Mucosa of rectum (tissue), 2 donors: ENCODE measurements at regions not wholly inside any gene's neighbourhood (a gene's known extent, or its start where the extent isn't known, plus 50 kb on each side); places are given as distances from the start of the nearest gene placed in this dataset.
"Not testable (repeated sequence)": the region's sequence is repeated elsewhere in the genome, so short reads cannot be mapped to it uniquely, and the experiment has no call there.

Source experiments
- H3K27ac ChIP-seq, 2 donors: one replicate each; pipeline ENCODE4 v1.7.0; 2013; ENCODE audit warnings: inconsistent platforms in 2 of 2, low read depth in 2 of 2, low read length in 2 of 2
- H3K27me3 ChIP-seq, 2 donors: one replicate each; pipeline ENCODE4 v1.7.0; 2013; ENCODE audit warnings: low read length in 2 of 2; ENCODE audit not compliant: control insufficient read depth in 2 of 2, insufficient read depth in 2 of 2
- H3K36me3 ChIP-seq, 2 donors: one replicate each; pipeline ENCODE4 v1.7.0; 2013; ENCODE audit warnings: low read length in 2 of 2; ENCODE audit not compliant: control insufficient read depth in 2 of 2, insufficient read depth in 2 of 2
- H3K4me1 ChIP-seq, 2 donors: one replicate each; pipeline ENCODE4 v1.7.0; 2013; ENCODE audit warnings: low read length in 2 of 2, mild to moderate bottlenecking in 1 of 2; ENCODE audit not compliant: control insufficient read depth in 2 of 2, insufficient read depth in 2 of 2
- H3K4me3 ChIP-seq, 2 donors: one replicate each; pipeline ENCODE4 v1.7.0; 2013; ENCODE audit warnings: low read length in 2 of 2
- H3K9ac ChIP-seq, 2 donors: one replicate each; pipeline ENCODE4 v1.7.0; 2013; ENCODE audit warnings: low read length in 2 of 2, low read depth in 1 of 2, mild to moderate bottlenecking in 1 of 2
- H3K9me3 ChIP-seq, 2 donors: one replicate each; pipeline ENCODE4 v1.7.0; 2013; ENCODE audit warnings: low read length in 2 of 2; ENCODE audit not compliant: control insufficient read depth in 2 of 2
- donor health status: healthy.
- donor health status: Normal muscosa, but diverticular disease.

DNA sequence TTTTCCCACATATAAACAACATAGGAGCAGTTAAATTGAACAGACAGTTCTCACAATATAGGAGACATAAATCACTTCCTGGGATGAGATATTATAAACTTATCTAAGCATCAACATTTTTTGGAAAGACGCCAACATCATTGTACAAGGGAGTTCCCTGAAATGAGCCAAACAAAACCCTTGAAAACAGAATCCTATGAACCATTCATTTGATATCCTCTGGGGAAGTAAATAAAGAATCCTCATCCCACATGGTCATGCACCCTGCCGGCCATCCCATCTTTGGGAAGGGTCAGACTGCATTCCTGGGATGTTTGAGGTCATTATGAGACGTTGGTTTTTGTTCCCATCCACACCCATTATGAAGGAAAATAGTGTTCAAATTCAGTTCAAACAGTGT lies 111.8 kb upstream of the USP25 start:
- no peaks in the 10 kb centered on the region for H3K36me3 ChIP-seq

DNA sequence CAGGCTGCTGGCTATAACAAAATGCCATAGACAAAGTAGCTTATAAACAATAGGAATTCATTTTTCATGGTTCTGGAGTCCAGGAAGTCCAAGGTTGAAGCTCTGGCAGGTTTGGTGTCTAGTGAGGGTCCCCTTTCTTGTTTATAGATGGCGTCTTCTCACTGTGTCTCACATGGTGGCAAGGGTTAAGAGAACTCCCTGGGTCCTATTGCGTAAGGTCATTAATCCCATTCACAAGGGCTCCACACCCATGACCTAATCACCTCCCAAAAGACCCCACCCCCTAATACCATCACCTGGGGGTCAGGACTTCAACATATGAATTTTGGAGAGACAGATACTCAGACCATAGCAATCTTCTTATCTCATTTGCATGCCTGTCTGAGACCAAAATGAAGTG lies 108.9 kb upstream of the USP25 start:
- H3K9ac ChIP-seq: no peak overlapping the region
- no peak overlapping the region for H3K4me3 ChIP-seq
- no peaks in the 10 kb centered on the region for H3K4me1 ChIP-seq
- H3K36me3 ChIP-seq: no peaks in the 10 kb centered on the region
- no peak overlapping the region for H3K27ac ChIP-seq
- no peaks in the 10 kb centered on the region for H3K27me3 ChIP-seq
- no peaks in the 10 kb centered on the region for H3K9me3 ChIP-seq

More for the DNA sequence above, 111.8 kb upstream of the USP25 start:
- Histone ChIP-seq H3K4me3 (no peak overlapping the region), H3K9ac (no peak overlapping the region), H3K4me1 (no peaks in the 10 kb centered on the region), H3K9me3 (no peaks in the 10 kb centered on the region), H3K27ac (no peak overlapping the region), H3K27me3 (no peaks in the 10 kb centered on the region)

DNA sequence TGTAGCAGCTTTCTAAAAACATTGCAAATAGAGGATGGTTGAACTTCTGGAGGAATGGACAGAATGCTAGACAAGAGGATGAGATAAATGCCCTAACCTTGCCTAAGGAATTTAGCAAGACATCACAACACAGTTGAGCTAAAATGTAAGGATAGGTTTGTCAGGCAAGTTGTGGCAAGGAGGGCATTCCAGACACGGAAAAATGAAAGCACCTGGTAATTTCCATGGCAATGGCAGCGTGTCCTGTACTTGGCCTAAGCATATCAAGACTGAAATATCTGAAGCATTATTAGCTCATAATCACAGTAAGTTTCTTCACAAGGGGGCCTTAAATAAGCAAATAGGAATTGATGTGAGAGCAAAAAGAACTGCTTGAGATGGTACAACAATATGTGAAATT lies 105.1 kb upstream of the USP25 start:
- H3K4me3 ChIP-seq: no peak overlapping the region

DNA sequence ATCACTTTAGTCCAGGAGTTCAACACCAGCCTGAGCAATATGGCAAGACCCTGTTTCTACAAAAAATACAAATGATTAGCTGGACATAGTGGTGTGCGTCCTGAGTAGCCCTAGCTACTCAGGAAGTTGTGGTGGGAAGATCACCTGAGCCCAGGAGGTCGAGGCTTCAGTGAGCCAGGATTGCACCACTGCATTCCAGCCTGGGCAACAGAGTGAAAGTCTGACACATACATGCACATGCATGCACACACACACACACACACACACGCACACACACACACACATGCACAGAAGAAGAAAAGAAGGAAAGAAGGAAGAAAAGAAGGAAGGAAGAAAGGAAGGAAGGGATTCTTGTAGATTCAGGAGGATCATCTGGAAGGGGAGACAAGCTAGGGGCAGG lies 104.4 kb upstream of the USP25 start:
- Histone ChIP-seq H3K36me3 (no peaks in the 10 kb centered on the region), H3K9ac (no peak overlapping the region), H3K4me3 (no peak overlapping the region), H3K4me1 (no peaks in the 10 kb centered on the region), H3K9me3 (no peaks in the 10 kb centered on the region), H3K27ac (no peak overlapping the region), H3K27me3 (no peaks in the 10 kb centered on the region)

More for the DNA sequence above, 105.1 kb upstream of the USP25 start:
- H3K27me3 ChIP-seq: no peaks in the 10 kb centered on the region
- no peak overlapping the region for H3K27ac ChIP-seq
- no peaks in the 10 kb centered on the region for H3K4me1 ChIP-seq
- no peaks in the 10 kb centered on the region for H3K36me3 ChIP-seq
- H3K9ac ChIP-seq: no peak overlapping the region
- no peaks in the 10 kb centered on the region for H3K9me3 ChIP-seq

DNA sequence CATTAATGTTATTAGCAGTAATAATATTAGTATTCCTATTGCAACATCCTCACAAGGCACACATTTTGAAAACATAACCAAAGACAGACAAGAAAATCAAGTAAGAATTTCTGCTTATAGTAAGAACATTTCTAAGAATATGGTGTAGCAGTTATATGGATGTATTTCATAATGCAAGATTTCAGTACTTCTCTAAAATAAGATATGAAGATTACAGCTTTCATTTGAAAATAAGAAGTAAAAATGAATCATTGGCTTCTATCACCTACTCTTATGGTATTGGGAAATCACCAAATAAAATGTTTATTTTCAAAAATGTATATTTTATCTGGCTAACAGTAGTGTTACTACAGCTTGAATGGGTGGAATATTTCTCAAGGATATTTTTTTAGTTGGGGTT lies 103.8 kb upstream of the USP25 start:
- Histone ChIP-seq H3K27me3 (no peaks in the 10 kb centered on the region), H3K36me3 (no peaks in the 10 kb centered on the region), H3K9me3 (no peaks in the 10 kb centered on the region), H3K4me1 (no peaks in the 10 kb centered on the region), H3K27ac (no peak overlapping the region), H3K4me3 (no peak overlapping the region), H3K9ac (no peak overlapping the region)

DNA sequence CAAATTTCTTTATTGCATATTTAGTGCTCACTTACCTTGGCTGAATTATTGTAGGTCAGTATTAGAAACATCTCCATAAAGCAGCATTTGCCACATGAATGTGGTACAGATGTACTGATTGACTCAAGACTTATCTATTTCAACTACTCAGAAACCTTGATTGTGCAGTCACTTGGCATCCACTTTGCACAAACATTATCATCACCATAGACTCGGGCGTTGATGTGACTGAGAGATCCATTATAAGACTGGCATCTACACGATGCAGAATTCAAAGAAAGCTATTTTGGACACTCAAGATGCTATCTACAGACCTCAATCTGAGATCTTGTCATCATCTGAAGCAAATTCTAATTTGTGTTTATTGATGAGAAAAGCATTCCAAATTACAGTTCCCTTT lies 102.8 kb upstream of the USP25 start:
- H3K4me1 ChIP-seq: no peaks in the 10 kb centered on the region
- no peak overlapping the region for H3K4me3 ChIP-seq
- H3K9me3 ChIP-seq: no peaks in the 10 kb centered on the region
- no peak overlapping the region for H3K27ac ChIP-seq
- no peaks in the 10 kb centered on the region for H3K36me3 ChIP-seq
- no peak overlapping the region for H3K9ac ChIP-seq
- no peaks in the 10 kb centered on the region for H3K27me3 ChIP-seq

DNA sequence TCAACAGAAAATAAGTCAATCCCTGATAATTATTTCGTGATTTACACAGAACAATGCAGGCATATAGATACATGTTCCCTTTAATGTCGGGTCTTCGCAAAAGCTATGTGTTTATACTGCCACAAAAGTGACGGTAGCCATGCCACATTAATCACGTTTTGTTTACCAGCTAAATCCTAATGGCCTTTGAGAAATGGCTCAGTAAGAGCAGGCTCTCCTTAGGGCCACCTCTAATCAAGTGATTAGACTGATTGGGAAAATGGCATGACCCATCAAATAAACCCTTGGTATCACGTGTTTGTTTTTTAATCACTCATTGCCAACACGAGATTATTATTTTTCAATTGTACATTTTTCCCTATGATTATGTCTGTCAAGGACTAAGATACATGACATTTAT lies 102.0 kb upstream of the USP25 start:
- H3K9me3 ChIP-seq: no peaks in the 10 kb centered on the region
- no peak overlapping the region for H3K4me3 ChIP-seq
- no peak overlapping the region for H3K27ac ChIP-seq
- H3K9ac ChIP-seq: no peak overlapping the region
- no peaks in the 10 kb centered on the region for H3K27me3 ChIP-seq
- no peaks in the 10 kb centered on the region for H3K36me3 ChIP-seq
- H3K4me1 ChIP-seq: no peaks in the 10 kb centered on the region

DNA sequence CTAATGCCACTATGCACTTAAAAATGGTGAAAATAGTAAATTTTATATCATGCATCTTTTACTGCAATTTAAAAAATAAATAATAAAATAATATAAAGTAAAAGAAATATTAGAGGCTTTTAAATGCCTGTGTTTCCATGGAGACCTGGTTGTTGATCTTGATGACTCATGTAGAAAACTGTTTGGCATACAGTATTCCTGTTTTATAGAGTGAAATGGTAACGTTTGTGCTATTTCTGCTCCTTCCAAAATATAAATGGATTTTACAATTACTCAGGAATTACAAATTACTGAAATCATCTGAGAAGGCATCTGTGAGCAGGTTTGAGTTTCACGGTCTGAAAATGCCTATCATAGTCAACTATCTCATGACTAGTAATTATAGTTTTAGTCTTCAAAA lies 98.4 kb upstream of the USP25 start:
- Histone ChIP-seq H3K4me1 (no peaks in the 10 kb centered on the region), H3K9ac (no peak overlapping the region), H3K27me3 (no peaks in the 10 kb centered on the region), H3K36me3 (no peaks in the 10 kb centered on the region), H3K4me3 (no peak overlapping the region), H3K27ac (no peak overlapping the region), H3K9me3 (no peaks in the 10 kb centered on the region)

DNA sequence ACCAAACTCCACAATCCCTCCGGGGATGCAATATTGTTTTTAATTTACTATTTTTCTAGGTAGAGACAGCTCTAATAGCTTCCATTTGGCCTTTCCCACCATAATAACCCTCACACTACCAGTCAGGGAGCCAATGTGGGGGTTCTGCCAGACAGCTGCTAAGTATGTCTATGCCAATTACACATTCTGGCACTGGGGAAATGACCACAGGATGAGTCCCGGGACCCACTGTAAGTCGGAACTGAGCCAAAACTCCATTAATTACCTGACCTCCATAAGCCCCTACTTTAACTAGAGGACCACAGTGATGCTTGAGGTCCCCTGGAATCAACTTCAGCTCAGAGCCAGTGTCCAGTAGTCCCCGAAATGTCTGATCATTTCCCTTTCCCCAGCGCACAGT lies 95.2 kb upstream of the USP25 start:
- H3K27ac ChIP-seq, H3K36me3 ChIP-seq, H3K4me3 ChIP-seq, H3K9ac ChIP-seq, H3K9me3 ChIP-seq, H3K27me3 ChIP-seq, H3K4me1 ChIP-seq: not testable (repeated sequence)

DNA sequence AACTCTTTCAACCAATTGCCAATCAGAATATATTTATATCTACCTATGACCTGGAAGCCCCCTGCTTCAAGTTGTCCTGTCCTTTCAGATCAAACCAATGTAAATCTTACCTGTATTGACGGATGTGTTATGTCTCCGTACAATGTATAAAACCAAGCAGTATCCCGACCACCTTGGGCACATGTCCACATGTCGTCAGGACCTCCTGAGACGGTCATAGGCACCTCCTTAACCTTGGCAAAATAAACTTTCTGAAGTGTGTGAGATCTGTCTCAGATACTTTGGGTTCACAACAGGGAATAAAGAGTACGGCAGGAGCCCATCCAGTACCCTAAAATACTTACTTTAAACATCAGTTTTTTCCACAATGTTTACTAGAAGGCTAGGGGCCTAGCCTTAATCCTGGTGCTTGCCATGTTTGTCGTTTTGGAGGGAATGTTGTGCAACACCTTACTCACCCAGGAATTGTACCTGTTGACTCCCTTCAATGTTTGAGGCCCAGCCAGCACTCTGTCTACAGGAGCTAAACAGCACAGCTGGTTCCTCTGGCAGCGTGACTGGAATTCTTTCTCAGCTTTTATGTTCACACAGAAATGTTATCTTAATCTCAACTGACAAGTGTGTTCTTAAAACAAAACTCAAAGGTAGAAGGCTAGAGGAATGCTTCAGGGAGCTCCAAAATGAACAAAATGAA lies 90.8 kb upstream of the USP25 start:
- Histone ChIP-seq H3K4me3 (no peak overlapping the region), H3K9me3 (no peaks in the 10 kb centered on the region), H3K27me3 (no peaks in the 10 kb centered on the region), H3K9ac (no peak overlapping the region), H3K4me1 (no peaks in the 10 kb centered on the region), H3K36me3 (no peaks in the 10 kb centered on the region), H3K27ac (no peak overlapping the region)

DNA sequence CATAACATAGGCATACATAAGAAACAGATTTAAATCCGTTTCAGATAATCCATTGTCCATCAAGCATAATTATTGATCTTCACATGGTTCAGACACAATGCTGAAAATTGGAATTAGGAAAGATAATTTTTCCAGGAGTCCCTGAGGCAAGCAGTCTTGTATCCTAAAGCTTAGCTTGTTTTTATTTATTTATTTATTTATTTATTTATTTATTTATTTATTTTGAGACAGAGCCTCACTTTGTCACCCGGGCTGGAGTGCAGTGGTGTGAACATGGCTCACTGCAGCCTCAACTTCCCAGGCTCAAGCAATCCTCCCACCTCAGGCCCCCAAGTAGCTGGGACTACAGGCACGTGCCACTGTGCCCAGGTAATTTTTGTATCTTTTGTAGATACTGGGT lies 89.7 kb upstream of the USP25 start:
- not testable (repeated sequence) for H3K9ac ChIP-seq, H3K27ac ChIP-seq, H3K27me3 ChIP-seq, H3K36me3 ChIP-seq, H3K4me1 ChIP-seq, H3K4me3 ChIP-seq, H3K9me3 ChIP-seq
